ENCODE measurements at regions not wholly inside any gene's neighbourhood (a gene's known extent, or its start where the extent isn't known, plus 50 kb on each side); places are given as distances from the start of the nearest gene placed in this dataset.

GRCh38 chr1:4599521-4599920 is 54.9 kb upstream of the AJAP1 start:
- no peak for ATAC-seq
- Histone ChIP-seq H3K27me3 (ENCODE audit: low read depth) (peaks cover 10% of the 10 kb centered on the region), H3K4me3 (no peak overlapping the region), H3K4me1 (no peaks in the 10 kb centered on the region), H3K36me3 (no peaks in the 10 kb centered on the region), H3K9me3 (no peaks in the 10 kb centered on the region), H3K27ac (no peak overlapping the region)
- DNase-seq, result no peak
- TF ChIP-seq, protein P1, sequence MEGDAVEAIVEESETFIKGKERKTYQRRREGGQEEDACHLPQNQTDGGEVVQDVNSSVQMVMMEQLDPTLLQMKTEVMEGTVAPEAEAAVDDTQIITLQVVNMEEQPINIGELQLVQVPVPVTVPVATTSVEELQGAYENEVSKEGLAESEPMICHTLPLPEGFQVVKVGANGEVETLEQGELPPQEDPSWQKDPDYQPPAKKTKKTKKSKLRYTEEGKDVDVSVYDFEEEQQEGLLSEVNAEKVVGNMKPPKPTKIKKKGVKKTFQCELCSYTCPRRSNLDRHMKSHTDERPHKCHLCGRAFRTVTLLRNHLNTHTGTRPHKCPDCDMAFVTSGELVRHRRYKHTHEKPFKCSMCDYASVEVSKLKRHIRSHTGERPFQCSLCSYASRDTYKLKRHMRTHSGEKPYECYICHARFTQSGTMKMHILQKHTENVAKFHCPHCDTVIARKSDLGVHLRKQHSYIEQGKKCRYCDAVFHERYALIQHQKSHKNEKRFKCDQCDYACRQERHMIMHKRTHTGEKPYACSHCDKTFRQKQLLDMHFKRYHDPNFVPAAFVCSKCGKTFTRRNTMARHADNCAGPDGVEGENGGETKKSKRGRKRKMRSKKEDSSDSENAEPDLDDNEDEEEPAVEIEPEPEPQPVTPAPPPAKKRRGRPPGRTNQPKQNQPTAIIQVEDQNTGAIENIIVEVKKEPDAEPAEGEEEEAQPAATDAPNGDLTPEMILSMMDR (IDR thresholded peaks at IDR 0.05), result no peak
- intact Hi-C loops (cut with DNase I), result no loop called here

DNA sequence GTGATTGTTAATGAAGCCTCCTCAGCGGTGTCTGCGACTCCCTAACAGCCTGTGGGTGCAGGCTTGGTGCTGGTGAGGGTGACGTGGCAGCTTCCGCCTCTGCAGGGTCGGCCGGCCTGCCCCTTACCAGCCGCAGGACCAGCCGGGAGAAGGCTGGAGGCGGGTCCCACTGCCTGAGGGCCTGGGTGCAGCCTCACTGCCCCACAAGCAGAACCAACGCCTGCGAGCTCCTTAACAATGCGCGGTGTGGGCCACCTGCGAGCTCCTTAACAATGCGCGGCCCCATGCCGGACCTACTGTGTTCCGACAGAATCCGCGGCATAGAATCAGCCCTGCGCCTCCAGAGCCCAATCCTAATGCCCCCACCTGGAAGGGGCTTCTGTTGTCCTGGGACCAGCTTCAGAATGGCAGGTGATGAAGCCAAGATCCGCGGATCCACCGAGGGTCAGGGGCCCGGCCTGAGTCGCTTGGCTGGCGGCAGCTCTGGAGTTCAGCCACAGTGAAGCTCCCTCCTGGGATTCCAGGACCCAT is 54.4 kb upstream of the AJAP1 start:
- no peak for ATAC-seq
- H3K36me3 ChIP-seq, result no peaks in the 10 kb centered on the region
- H3K4me3 ChIP-seq, result no peak overlapping the region
- H3K4me1 ChIP-seq, result no peaks in the 10 kb centered on the region
- no peak for DNase-seq
- no peaks in the 10 kb centered on the region for H3K9me3 ChIP-seq
- peaks cover 13% of the 10 kb centered on the region for H3K27me3 ChIP-seq (ENCODE audit: low read depth)
- TF ChIP-seq, protein P1 (IDR thresholded peaks at IDR 0.05), result no peak
- intact Hi-C loops (cut with DNase I), result no loop called here
- H3K27ac ChIP-seq, result no peak overlapping the region

DNA sequence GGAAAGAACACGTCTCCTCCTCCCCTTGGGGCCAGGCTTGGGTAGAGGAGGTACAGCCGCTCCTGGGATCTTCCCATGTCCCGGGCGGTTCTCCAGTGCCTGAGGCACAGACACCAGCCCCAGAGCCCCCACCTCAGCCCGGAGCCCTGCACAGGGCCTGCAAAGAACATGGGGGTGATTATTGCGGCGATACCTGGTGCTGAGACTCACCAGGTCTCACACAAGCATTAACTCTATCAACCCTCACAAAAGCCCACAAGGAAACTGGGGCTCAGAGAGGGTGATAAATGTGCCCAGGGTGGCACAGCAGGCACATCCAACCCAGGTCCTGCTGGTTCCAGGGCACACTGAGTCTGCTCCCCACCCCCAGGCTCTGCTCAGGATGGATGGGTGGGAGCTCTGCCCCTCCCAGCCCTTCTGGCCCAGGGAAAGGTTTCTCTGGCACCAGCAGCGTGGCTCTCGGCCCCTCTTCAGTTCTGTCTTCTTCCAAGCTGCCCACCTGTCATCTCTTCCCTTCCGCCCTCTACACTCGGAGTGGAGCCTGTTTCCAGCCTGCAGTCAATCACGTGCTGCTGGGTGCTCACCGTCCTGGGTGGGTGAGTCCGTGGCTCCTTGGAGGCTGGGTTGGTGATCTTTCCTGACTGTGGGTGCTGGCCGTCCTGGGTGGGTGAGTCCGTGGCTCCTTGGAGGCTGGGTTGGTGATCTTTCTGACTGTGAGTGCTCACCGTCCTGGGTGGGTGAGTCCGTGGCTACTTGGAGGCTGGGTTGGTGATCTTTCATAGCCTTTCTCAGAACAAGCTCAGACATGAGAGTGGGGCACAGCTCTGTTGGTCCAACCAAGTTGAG is 53.6 kb upstream of the AJAP1 start:
- no peaks in the 10 kb centered on the region for H3K9me3 ChIP-seq
- no peak overlapping the region for H3K4me3 ChIP-seq
- H3K27me3 ChIP-seq (ENCODE audit: low read depth), result peaks cover 18% of the 10 kb centered on the region
- no peaks in the 10 kb centered on the region for H3K36me3 ChIP-seq
- intact Hi-C loops (cut with DNase I), result no loop called here
- no peak for ATAC-seq
- H3K27ac ChIP-seq, result no peak overlapping the region
- no peak for DNase-seq
- H3K4me1 ChIP-seq, result no peaks in the 10 kb centered on the region
- TF ChIP-seq, protein P1 (IDR thresholded peaks at IDR 0.05), result no peak

- TF ChIP-seq, protein P1 (IDR thresholded peaks at IDR 0.05), result no peak
- no peaks in the 10 kb centered on the region for H3K9me3 ChIP-seq
- no peaks in the 10 kb centered on the region for H3K36me3 ChIP-seq
- peaks cover 21% of the 10 kb centered on the region for H3K27me3 ChIP-seq (ENCODE audit: low read depth)
- intact Hi-C loops (cut with DNase I), result no loop called here
- DNase-seq (no peak), ATAC-seq (no peak)
- no peak overlapping the region for H3K4me3 ChIP-seq
- H3K27ac ChIP-seq, result no peak overlapping the region
- H3K4me1 ChIP-seq, result no peaks in the 10 kb centered on the region
These were observed 52.5 kb upstream of the AJAP1 start for GRCh38 chr1:4601941-4602340.

DNA sequence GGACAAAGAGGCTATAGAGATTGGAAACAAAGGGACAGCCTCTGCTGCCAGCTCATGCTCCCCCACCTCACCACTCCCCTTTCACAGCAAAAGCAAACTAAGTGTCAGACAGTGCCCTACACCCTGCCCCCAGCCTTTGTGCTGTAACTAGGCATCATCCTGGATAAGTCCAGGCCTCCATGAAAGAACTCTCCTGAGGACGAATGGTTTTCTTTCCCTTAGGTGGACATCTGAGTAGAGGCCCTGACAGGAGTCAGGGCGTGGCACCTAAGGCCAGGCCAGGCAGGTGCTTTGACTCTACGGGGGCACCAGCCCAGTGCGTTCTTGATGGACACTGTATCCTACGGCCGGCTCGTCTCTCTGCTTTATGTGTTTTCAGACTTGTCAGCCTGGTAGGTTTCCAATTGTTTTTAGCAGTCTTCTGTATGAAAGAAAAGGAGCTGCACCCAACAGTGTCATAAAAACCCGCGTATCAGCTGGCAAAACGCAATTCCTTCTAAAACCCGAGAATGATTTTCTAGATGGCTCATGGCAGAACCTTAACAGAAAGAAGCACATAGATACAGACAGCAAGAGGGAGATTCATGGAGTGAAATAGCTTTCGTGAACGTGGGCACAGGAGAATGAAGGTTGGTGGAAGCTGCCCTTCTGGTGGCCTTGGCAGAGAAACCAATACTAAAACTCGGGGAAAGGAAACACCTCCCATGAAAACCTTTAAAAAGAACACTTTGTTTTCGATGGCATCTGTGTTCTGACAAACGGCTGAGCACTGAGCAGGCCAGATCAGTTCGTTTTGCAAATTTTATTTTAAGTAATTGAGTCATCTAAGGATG is 51.7 kb upstream of the AJAP1 start:
- Histone ChIP-seq H3K27ac (no peak overlapping the region), H3K4me1 (no peaks in the 10 kb centered on the region), H3K4me3 (no peak overlapping the region), H3K27me3 (ENCODE audit: low read depth) (peaks cover 25% of the 10 kb centered on the region), H3K36me3 (no peaks in the 10 kb centered on the region), H3K9me3 (no peaks in the 10 kb centered on the region)
- TF ChIP-seq, protein P1 (IDR thresholded peaks at IDR 0.05), result no peak
- no peak for ATAC-seq
- intact Hi-C loops (cut with DNase I), result no loop called here
- DNase-seq, result no peak

Measured in lower lobe of right lung (tissue), 2 donors.